ENCODE measurements at regions not wholly inside any gene's neighbourhood (a gene's known extent, or its start where the extent isn't known, plus 50 kb on each side); places are given as distances from the start of the nearest gene placed in this dataset.

- 68% methylated on average over 11 of the region's 11 CpGs for whole genome bisulfite sequencing
- TF ChIP-seq CTCF (IDR thresholded peaks at IDR 0.05) (no peak), POLR2AphosphoS5 (IDR thresholded peaks at IDR 0.05) (no peak), POLR2A (IDR thresholded peaks at IDR 0.05) (no peak)
- Histone ChIP-seq H3K27me3 (replicated peaks; ENCODE audit: insufficient read depth) (no peaks in the 10 kb centered on the region), H3K4me3 (no peak overlapping the region), H3K36me3 (no peaks in the 10 kb centered on the region), H3K9me3 (no peaks in the 10 kb centered on the region), H3K27ac (no peak overlapping the region), H3K4me1 (replicated peaks) (no peaks in the 10 kb centered on the region)
- DNase-seq (ENCODE audit: low spot score) = no peak
- intact Hi-C loops (cut with DNase I) = no loop called here
Observed at GRCh38 chr14:98022541-98023520, 1225.6 kb downstream of the VRK1 start.

DNA sequence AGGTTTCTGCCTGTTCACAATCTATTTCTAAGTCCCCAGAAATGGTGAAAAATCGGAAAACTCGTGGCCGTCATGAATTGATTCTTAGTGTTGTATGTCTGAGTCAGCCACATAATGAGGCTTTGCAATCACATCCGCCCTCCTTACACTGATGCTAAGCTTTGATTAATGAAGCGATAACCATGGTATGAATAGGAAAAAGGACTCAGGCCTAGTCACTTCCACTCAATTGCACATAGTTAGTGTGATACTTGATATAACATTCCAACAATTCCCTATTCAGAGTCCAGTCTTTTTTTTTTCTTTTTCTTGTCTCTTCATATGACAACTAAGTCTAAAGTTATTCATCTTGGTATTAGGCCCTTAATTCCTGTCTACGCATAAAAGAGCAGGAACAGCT lies 1231.0 kb downstream of the VRK1 start:
- H3K27ac ChIP-seq = no peak overlapping the region
- no peaks in the 10 kb centered on the region for H3K9me3 ChIP-seq
- no peaks in the 10 kb centered on the region for H3K27me3 ChIP-seq (replicated peaks; ENCODE audit: insufficient read depth)
- intact Hi-C loops (cut with DNase I) = no loop called here
- no peak overlapping the region for H3K4me3 ChIP-seq
- H3K4me1 ChIP-seq (replicated peaks) = no peaks in the 10 kb centered on the region
- TF ChIP-seq CTCF (IDR thresholded peaks at IDR 0.05) (no peak), POLR2AphosphoS5 (IDR thresholded peaks at IDR 0.05) (no peak), POLR2A (IDR thresholded peaks at IDR 0.05) (no peak)
- H3K36me3 ChIP-seq = no peaks in the 10 kb centered on the region
- DNase-seq (ENCODE audit: low spot score) = no peak
- WGBS = 91% methylated on average over 6 of the region's 6 CpGs

- Histone ChIP-seq H3K4me3 (no peak overlapping the region), H3K9me3 (no peaks in the 10 kb centered on the region), H3K27ac (no peak overlapping the region), H3K27me3 (replicated peaks; ENCODE audit: insufficient read depth) (no peaks in the 10 kb centered on the region), H3K4me1 (replicated peaks) (no peaks in the 10 kb centered on the region), H3K36me3 (no peaks in the 10 kb centered on the region)
- intact Hi-C loops (cut with DNase I) = no loop called here
- no peak for TF ChIP-seq POLR2A (IDR thresholded peaks at IDR 0.05)
- no peak for TF ChIP-seq POLR2AphosphoS5 (IDR thresholded peaks at IDR 0.05)
- TF ChIP-seq CTCF (IDR thresholded peaks at IDR 0.05) = no peak
- no peak for DNase-seq (ENCODE audit: low spot score)
- 72% methylated on average over 4 of the region's 4 CpGs for WGBS
Observed at GRCh38 chr14:98035396-98035795, 1236.6 kb downstream of the BCL11B start.

DNA sequence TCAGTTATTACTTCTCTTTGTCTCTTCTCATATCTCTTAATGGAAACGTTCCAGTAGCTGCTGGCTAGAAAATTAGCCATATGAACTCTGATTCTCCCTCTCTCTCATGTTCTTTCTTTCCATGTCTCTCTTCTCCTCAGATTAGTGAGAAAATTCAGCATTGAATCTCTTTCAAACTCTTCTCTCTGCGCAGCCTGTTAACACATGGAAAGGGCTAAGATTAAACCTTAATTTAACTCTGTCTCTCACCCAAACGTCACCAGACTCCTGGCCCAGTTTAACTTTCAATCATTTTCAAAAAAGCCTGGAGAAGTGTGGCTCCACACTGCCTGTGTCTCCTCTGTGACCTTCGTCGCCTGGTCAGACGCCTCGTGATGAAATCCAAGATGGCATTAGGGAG lies 1234.2 kb downstream of the BCL11B start:
- WGBS = 84% methylated on average over 7 of the region's 7 CpGs
- Histone ChIP-seq H3K4me1 (replicated peaks) (no peaks in the 10 kb centered on the region), H3K4me3 (no peak overlapping the region), H3K27me3 (replicated peaks; ENCODE audit: insufficient read depth) (no peaks in the 10 kb centered on the region), H3K9me3 (no peaks in the 10 kb centered on the region), H3K36me3 (no peaks in the 10 kb centered on the region), H3K27ac (no peak overlapping the region)
- no peak for DNase-seq (ENCODE audit: low spot score)
- intact Hi-C loops (cut with DNase I) = no loop called here
- TF ChIP-seq POLR2AphosphoS5 (IDR thresholded peaks at IDR 0.05) (no peak), CTCF (IDR thresholded peaks at IDR 0.05) (no peak)

DNA sequence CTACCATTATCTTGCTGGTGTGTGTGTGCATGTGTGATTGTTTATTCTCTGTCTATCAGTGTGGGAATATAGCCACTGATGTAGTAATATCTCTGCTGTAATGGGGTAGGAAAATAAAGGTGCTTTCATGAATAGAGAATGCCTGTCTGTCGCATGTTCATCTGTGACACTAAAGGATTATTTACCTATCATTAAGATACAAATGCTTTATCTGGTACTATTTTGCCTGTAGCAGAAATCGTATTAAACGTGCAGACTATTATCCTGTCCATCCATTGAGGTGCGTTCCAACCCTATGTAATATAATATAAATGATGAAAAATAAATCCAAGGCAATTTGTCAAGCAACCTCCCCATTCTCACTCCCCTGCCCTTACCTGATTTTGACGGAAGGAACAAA lies 1215.1 kb downstream of the BCL11B start:
- H3K27ac ChIP-seq = no peak overlapping the region
- no peaks in the 10 kb centered on the region for H3K4me1 ChIP-seq (replicated peaks)
- no peak overlapping the region for H3K4me3 ChIP-seq
- H3K36me3 ChIP-seq = no peaks in the 10 kb centered on the region
- WGBS = 47% methylated on average over 5 of the region's 5 CpGs
- H3K9me3 ChIP-seq = no peaks in the 10 kb centered on the region
- DNase-seq (ENCODE audit: low spot score) = no peak
- no peaks in the 10 kb centered on the region for H3K27me3 ChIP-seq (replicated peaks; ENCODE audit: insufficient read depth)
- intact Hi-C loops (cut with DNase I) = no loop called here
- TF ChIP-seq POLR2A (IDR thresholded peaks at IDR 0.05) (no peak), POLR2AphosphoS5 (IDR thresholded peaks at IDR 0.05) (no peak), CTCF (IDR thresholded peaks at IDR 0.05) (no peak)

Measured in prostate gland (tissue), 2 donors.